ENCODE measurements at regions not wholly inside any gene's neighbourhood (a gene's known extent, or its start where the extent isn't known, plus 50 kb on each side); places are given as distances from the start of the nearest gene placed in this dataset.
"Not testable (repeated sequence)": the region's sequence is repeated elsewhere in the genome, so short reads cannot be mapped to it uniquely, and the experiment has no call there.

DNA sequence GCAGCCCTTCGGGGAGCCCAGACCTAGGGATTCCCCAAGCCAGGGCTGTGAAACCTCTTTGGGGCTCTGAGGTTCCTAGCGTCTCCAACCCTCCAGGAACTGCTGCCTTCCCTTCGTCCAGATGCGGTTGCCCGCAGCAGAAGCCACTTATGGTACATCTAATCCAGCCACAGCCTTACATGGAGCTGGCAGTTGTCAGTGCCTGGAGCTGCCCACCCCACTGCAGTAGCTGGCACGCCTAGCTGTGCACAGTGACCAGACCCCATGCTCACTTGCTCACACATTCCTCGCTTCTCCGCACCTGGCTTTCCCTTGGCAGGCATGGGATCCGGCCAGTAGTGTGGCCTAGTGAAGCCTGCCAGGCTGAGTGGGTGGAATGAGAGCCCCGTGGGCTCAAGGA lies 547.6 kb downstream of the TBC1D32 start:
- DNase-seq = no peak

GRCh38 chr6:120786256-120786655 lies 548.0 kb downstream of the TBC1D32 start:
- no peak for DNase-seq

DNA sequence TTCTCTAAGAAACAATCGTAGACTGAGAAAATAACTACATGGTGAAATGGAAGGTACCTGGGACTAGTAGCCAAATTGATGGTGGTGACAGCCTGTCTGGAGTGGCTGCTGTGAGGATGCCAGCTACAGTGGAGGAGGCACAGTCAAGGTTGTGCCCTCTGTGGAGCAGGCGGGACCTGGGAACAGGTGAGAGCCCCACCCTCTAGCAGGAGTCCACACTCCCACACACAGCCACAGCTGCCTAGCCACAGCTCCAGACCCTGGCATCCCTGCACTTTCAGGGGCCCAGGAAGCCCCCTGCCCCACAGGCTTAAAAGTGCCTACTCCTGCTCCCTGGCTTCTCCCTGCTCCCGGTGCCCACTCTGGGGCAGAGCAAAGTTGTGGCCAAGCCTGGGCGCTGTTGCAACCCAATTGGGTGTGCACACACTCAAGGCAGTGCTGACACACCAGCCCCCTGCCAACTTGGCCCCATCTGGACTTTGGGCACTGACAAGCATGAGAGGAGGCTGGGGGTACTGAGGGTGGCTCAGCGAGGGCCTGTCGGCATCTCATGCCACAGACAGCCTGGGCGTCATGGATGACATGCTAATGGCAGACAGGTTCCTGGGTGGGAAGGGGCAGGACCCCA lies 548.7 kb downstream of the TBC1D32 start:
- no peak for DNase-seq

GRCh38 chr6:120779441-120779840 lies 554.8 kb downstream of the TBC1D32 start:
- no peak for DNase-seq

GRCh38 chr6:120775698-120776097 lies 558.6 kb downstream of the TBC1D32 start:
- no peak for DNase-seq

DNA sequence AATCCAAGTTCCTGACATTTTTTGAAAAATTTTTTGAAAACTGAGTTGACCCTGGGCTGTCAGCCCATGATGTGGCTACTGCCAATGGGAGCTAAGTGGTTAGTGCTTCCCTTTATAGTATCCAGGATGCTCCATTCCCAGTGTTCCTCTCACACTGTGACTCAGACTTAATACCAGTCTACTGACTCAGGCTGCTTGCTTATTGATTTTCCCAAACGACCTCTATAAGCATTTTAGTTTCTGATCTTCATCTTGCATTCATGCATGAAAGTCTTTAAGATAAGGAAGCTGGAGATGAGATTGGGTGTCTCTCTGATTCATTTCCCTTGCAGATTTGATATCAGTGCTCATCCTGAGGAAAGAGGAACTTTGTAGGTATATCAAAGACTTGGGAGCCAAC lies 560.0 kb downstream of the TBC1D32 start:
- DNase-seq = no peak

- DNase-seq = no peak
Measured at GRCh38 chr6:120771019-120771418, 563.3 kb downstream of the TBC1D32 start.

GRCh38 chr6:120764312-120764711 lies 570.0 kb downstream of the TBC1D32 start:
- DNase-seq = no peak

- DNase-seq = no peak
Measured at GRCh38 chr6:120759570-120759969, 574.7 kb downstream of the TBC1D32 start.

DNA sequence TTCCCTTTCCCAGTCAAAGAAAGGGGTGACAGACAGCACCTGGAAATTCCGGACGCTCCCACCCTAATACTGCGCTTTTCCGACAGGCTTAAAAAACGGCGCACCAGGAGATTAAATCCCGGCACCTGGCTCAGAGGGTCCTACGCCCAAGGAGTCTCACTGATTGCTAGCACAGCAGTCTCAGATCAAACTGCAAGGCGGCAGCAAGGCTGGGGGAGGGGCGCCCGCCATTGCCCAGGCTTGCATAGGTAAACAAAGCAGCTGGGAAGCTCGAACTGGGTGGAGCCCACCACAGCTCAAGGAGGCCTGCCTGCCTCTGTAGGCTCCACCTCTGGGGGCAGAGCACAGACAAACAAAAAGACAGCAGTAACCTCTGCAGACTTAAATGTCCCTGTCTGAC lies 585.7 kb downstream of the TBC1D32 start:
- DNase-seq = not testable (repeated sequence)

DNA sequence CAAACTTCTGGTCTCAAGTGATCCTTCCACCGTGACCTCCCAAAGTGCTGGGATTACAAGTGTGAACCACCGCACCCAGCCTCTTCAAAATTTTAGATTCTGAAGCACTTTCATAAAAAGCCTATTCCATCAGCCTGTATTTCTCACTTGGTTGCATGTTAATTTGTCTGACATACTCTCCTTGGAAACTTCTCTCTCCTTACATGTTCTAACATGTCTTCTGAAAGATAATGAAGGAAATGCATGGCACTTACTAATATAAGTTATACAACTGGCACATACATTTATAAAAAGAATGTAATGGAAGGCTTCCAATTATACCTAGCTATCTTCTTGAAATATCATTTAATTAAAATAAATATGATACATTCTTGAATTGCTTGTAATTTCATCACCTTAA lies 597.5 kb downstream of the TBC1D32 start:
- no peak for DNase-seq

GRCh38 chr6:120735641-120736040 lies 598.6 kb downstream of the TBC1D32 start:
- no peak for DNase-seq

DNA sequence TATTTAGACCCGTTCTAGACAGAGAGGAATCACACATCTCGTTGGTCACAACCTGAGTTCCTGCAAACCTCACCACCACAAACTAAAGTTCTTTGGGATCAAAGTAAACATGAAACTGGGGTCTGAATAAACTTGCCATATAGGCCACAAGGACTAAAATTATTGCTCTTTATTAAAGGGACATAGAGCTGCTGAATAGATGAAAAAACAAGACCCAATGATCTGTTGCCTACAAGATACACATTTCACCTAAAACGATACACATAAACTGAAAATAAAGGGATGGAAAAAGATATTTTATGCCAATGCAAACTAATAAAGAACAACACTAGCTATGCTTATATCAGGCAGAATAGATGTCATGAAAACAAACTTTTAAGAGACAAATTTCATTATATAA lies 623.0 kb downstream of the TBC1D32 start:
- DNase-seq = no peak

- DNase-seq = no peak
Measured at GRCh38 chr6:120700001-120700400, 634.3 kb downstream of the TBC1D32 start.

DNA sequence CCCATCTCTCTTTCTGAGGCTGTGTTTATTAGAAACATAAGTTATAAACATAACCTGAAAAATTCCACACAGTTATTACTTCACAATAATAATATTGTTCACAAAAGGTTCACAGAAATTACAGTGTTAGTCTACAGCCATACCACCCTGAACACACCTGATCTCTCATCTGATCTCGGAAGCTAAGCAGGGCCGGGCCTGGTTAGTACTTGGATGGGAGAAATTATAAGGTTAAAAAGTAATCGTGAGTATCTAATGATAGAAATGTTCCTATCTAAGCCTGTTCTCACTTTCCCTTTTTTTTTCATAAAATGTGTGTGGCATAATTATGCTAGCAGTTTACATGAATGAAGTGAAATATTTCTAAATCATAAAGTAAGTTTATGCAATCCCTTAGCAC lies 647.8 kb downstream of the TBC1D32 start:
- no peak for DNase-seq

- DNase-seq = no peak
Measured at GRCh38 chr6:120682145-120682544, 652.1 kb downstream of the TBC1D32 start.

DNA sequence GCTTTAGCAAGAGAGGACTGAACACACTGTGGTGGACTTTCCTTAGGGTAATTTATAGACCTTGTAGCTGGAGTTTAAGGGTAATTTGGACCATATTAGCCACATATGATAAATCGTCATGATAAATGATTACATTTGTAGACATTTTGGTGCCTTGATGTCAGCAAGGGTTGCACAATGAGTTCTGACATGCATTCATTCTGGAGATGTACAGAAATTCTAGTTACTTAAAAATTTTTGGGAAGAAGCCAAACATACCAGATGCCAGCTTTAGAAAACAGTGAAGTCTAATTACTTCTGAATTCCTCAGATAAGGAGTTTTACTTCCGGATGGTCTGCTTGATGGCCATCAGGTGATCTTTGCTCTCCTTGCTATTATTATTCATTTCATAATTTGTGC lies 653.1 kb downstream of the TBC1D32 start:
- no peak for DNase-seq

- no peak for DNase-seq
Measured at GRCh38 chr6:120675886-120676285, 658.4 kb downstream of the TBC1D32 start.

DNA sequence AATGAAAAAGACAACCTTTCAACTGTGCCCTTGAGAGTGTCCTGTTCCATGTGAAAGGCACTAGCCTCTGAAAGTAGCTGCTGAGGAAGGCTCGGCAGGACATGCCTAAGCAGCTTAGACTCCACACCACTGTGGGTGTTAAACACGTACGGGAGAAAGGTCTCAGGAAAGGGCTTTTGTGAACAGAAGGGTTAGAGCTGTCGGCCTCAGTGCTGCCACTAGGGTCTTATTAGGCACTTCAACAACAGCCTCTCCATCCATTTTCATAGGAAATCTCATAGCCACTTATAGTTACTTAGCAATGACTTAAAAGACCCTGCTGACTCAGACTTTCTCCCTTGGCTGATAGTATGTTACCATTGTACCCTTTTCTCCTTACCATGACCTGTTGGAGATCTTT lies 662.8 kb downstream of the TBC1D32 start:
- DNase-seq = no peak

GRCh38 chr6:120652506-120652905 lies 681.8 kb downstream of the TBC1D32 start:
- no peak for DNase-seq

GRCh38 chr6:120648713-120649112 lies 685.6 kb downstream of the TBC1D32 start:
- no peak for DNase-seq

- DNase-seq = no peak
Measured at GRCh38 chr6:120646101-120646500, 688.2 kb downstream of the TBC1D32 start.

DNA sequence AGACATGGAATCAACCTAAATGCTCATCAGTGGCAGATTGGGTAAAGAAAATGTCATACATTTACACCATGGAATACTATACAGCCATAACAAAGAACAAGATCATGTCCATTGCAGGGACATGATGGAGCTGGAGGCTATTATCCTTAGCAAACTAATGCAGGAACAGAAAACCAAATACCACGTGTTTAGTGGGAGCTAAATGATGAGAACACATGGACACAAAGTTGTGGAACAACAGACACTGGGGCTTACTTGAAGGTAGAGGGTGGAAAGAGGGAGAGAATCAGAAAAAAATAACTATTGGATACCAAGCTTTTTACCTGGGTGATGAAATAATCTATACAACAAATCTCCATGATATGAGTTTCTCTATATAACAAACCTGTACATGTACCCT lies 701.3 kb downstream of the TBC1D32 start:
- DNase-seq = no peak

DNA sequence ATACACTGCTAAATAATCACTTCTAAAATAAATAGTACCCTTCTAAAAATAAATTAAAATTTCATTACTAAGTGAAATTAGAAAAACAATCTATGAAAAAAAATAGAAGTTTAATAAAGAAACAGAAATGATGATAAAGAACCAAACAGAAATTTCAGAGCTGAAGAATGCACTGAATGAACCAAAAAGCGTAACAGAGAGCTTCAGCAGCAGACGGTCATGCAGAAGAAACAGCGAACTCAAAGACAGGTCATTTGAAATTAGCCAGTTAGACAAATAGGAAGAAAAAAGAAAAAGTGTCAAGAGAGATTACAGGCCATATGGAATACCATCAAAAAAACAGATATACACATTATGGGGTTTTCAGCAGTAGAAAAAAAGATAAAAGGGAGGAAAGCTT lies 706.7 kb downstream of the TBC1D32 start:
- DNase-seq = no peak

GRCh38 chr6:120622127-120622631 lies 712.1 kb downstream of the TBC1D32 start:
- no peak for DNase-seq

Data from CD4-positive, alpha-beta T cell treated with Interleukin-4 for 1 hour (primary cell).